ENCODE measurements at regions not wholly inside any gene's neighbourhood (a gene's known extent, or its start where the extent isn't known, plus 50 kb on each side); places are given as distances from the start of the nearest gene placed in this dataset.
A peak's percentile ranks its signal among the peaks of the same experiment; 100 is the strongest.

- DNase-seq, result peak in 1 of 3 donors; percentile 1
Measured at GRCh38 chr3:164267053-164267452, 811.2 kb downstream of the SI start.

GRCh38 chr3:164250923-164251322 is 827.4 kb downstream of the SI start:
- no peak for DNase-seq

DNA sequence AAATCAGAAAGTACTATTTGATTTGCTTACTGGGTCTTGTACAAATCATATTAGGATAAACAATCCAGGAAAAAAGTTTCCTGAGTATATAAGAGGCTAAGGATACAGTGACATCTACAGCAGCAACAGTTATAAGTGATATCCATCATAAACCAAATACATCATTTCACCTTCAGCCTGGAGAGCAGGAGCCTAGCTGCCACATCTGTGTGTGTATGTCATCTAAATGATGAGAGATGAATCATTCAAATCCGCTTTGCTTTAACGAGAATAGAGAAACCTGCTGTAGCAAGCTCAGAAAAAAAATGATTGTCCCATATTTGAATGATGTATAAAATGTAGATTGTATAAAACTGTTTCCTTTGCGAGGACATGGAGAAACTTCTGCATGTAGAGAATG is 841.4 kb downstream of the SI start:
- no peak for DNase-seq

GRCh38 chr3:164235289-164236028 is 842.8 kb downstream of the SI start:
- no peak for DNase-seq

DNA sequence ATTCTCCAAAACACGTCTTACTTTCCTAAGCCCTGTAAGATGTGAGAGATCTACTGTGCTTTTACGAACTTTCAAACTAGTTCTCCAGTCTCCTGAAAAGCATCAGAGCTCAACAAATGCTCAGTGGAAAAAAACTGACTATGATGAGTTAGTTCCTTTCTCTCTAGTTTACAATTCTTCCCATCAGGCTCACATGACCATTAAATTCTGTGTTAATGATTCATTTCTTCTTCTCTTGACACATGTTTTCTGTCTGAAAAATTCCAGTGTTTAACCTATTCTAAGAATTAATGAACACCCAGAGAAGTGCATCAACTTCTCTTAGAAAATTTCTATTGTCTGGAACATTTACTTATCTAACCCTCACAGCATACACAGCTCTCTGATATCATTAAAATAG is 844.3 kb downstream of the SI start:
- DNase-seq, result no peak

GRCh38 chr3:164231718-164232117 is 846.6 kb downstream of the SI start:
- DNase-seq, result no peak

- DNase-seq, result no peak
Measured at GRCh38 chr3:164230385-164231094, 847.8 kb downstream of the SI start.

DNA sequence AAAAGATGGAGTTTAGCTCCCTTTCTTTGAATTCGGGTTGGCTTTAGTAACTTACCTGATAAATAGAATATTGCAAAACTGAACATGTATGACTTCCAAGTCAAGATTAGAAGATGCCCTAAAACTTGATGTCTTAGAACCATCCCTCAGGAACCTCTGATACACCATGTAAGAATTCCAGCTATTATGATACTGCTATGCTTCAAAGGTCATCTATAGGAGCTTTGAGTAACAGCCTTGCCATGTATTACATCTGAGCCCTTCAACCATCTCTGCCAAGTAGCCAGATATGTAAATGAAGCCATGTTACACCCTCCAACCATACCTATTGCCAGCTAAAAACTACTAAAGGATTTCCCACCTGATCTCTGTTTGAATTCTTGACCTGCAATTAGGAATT is 854.2 kb downstream of the SI start:
- DNase-seq, result no peak

DNA sequence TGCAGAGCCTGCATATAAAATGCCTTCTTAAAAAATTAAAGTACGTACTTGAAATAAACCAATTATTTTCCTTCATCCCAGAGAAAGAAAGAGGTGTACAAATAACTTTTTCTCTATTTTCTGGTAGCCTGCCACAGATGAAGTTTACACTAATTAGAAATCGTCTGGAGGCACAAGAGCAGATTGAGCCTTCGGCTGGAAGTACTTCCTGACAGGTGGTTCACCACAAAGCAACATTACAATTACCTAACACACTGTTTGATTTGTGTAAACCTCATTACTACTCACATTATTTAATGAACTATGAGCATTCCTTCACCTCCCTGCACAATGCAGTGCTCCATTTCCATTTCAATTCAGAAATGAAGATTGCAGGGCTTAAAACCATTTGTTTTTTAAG is 856.1 kb downstream of the SI start:
- DNase-seq, result no peak

- no peak for DNase-seq
Measured at GRCh38 chr3:164221297-164221696, 857.0 kb downstream of the SI start.

DNA sequence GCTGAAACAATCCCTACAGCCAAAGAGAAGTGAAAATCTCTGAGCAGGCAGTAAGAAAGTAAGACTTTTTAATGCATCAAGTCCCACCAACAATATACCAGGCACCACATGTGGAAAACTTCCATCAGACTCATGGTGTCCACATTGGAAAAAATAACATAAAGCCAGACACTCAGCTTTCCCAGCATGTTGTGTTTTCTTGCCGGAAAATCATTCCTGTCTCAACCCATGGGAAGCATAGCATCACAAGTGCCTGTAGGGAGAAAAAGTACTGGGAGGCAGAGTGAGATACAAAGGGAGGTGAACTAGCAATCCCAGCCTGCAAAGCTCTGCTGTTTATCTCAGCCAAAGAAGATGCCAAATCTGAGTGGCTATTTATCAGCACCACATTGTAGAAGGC is 868.9 kb downstream of the SI start:
- DNase-seq, result no peak

- DNase-seq, result no peak
Measured at GRCh38 chr3:164208821-164209220, 869.5 kb downstream of the SI start.

DNA sequence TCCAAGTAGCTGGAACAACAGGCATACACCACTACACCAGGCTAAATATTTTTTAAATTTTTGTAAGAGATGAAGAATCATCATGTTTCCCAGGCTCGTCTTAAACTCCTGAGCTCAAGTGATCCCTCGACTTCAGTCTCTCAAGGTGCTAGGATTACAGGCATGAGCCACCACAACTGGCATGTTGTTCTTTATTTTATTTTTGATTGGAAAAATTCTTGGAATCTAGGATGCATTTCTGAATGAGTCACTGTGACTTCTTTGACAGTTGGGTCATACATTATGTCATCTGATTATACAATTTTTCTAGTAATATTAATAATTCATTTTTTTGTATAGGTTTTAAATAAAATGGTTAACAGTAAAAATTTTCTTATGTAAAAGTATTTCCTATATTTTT is 870.2 kb downstream of the SI start:
- DNase-seq, result no peak

GRCh38 chr3:164200053-164200823 is 878.1 kb downstream of the SI start:
- no peak for DNase-seq

GRCh38 chr3:164196477-164196876 is 881.8 kb downstream of the SI start:
- DNase-seq, result no peak

GRCh38 chr3:164194842-164195241 is 883.5 kb downstream of the SI start:
- no peak for DNase-seq

- no peak for DNase-seq
Measured at GRCh38 chr3:164192974-164193373, 885.3 kb downstream of the SI start.

- no peak for DNase-seq
Measured at GRCh38 chr3:164190566-164190965, 887.7 kb downstream of the SI start.

DNA sequence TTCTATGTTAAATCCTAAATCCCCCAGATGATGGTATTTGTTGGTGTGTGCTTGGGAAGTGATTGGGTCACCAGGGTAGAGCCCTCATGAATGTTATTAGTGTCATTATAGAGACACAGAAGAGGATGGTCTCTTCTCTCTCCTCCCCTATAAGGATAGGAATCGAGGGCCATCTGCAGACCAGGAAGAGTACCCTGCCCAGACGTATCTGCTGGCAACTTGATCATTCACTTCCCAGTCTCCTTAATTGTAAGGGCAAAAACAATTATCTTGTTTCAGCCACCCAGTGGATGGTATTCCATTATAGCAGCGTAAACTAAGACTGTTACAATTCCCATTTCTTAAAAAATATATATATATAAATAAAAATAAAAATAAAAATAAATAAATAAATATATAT is 892.2 kb downstream of the SI start:
- DNase-seq, result no peak

GRCh38 chr3:164179110-164179774 is 899.1 kb downstream of the SI start:
- DNase-seq, result no peak

- no peak for DNase-seq
Measured at GRCh38 chr3:164174059-164174458, 904.2 kb downstream of the SI start.

DNA sequence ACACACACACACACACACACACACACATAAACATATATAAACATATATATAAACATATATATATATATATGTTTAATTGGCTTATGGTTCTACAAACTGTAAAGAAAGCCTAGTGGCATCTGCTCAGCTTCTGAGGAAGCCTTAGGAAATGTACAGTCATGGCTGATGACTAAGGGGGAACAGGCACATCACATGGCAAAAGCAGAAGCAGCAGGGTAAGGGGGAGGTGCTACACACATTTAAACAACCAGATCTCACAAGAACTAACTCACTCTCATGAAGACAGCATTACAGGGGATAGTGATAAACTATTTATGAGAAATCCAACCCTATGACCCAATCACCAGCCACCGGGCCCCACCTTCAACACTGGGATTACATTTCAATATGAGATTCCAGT is 922.9 kb downstream of the SI start:
- no peak for DNase-seq

Data from muscle of back (tissue), 3 donors.